GM19035 (cell line): ENCODE measurements at regions not wholly inside any gene's neighbourhood (a gene's known extent, or its start where the extent isn't known, plus 50 kb on each side); places are given as distances from the start of the nearest gene placed in this dataset.
"Not testable (repeated sequence)": the region's sequence is repeated elsewhere in the genome, so short reads cannot be mapped to it uniquely, and the experiment has no call there.

ENCODE experiments used
- ATAC-seq: cut with Tn5 transposase; IDR thresholded peaks from one replicate; pipeline ENCODE4 v1.9.1; 2021; ENCODE audit not compliant: unreplicated experiment

- ATAC-seq = no peak
These were observed 120.1 kb upstream of the SLC1A4 start for GRCh38 chr2:64869126-64869525.

GRCh38 chr2:64873472-64873924 lies 115.7 kb upstream of the SLC1A4 start:
- ATAC-seq = peak; percentile 90

- no peak for ATAC-seq
These were observed 114.6 kb upstream of the SLC1A4 start for GRCh38 chr2:64874593-64874992.

GRCh38 chr2:64875368-64875767 lies 113.8 kb upstream of the SLC1A4 start:
- ATAC-seq = no peak

GRCh38 chr2:64876137-64876647 lies 113.0 kb upstream of the SLC1A4 start:
- ATAC-seq = no peak

GRCh38 chr2:64879745-64880144 lies 109.5 kb upstream of the SLC1A4 start:
- ATAC-seq = no peak

GRCh38 chr2:64880193-64880951 lies 108.8 kb upstream of the SLC1A4 start:
- ATAC-seq = no peak

GRCh38 chr2:64881037-64881492 lies 108.1 kb upstream of the SLC1A4 start:
- ATAC-seq = no peak

GRCh38 chr2:64887565-64887964 lies 101.6 kb upstream of the SLC1A4 start:
- no peak for ATAC-seq

GRCh38 chr2:64888591-64889309 lies 100.4 kb upstream of the SLC1A4 start:
- no peak for ATAC-seq

GRCh38 chr2:64889803-64890202 lies 99.4 kb upstream of the SLC1A4 start:
- ATAC-seq = no peak

GRCh38 chr2:64896572-64896971 lies 92.6 kb upstream of the SLC1A4 start:
- not testable (repeated sequence) for ATAC-seq

- ATAC-seq = no peak
These were observed 89.9 kb upstream of the SLC1A4 start for GRCh38 chr2:64899081-64899865.

GRCh38 chr2:64899876-64900275 lies 89.3 kb upstream of the SLC1A4 start:
- ATAC-seq = not testable (repeated sequence)

GRCh38 chr2:64904413-64905329 lies 84.5 kb upstream of the SLC1A4 start:
- ATAC-seq = no peak

- no peak for ATAC-seq
These were observed 83.7 kb upstream of the SLC1A4 start for GRCh38 chr2:64905338-64906024.

GRCh38 chr2:64906853-64907536 lies 82.2 kb upstream of the SLC1A4 start:
- ATAC-seq = no peak

GRCh38 chr2:64908406-64908805 lies 80.8 kb upstream of the SLC1A4 start:
- no peak for ATAC-seq

- no peak for ATAC-seq
These were observed 78.7 kb upstream of the SLC1A4 start for GRCh38 chr2:64910523-64910922.
